CD14-positive monocyte (primary cell): ENCODE measurements at regions not wholly inside any gene's neighbourhood (a gene's known extent, or its start where the extent isn't known, plus 50 kb on each side); places are given as distances from the start of the nearest gene placed in this dataset.

Experiments used
- DNase-seq, 3 donors: peaks; one replicate each; pipeline ENCODE4 v3.0.0-alpha.2; 2011 to 2022
- H2AFZ ChIP-seq: 2 replicates; pipeline ENCODE4 v1.6.0; 2012; ENCODE audit warnings: mild to moderate bottlenecking, low read depth, low read length, inconsistent platforms; ENCODE audit not compliant: insufficient read depth, poor library complexity, severe bottlenecking
- H3K27ac ChIP-seq, 2 donors: 1 replicate in 1 of 2; 2 replicates in 1 of 2; pipeline ENCODE4 v1.5.1; 2012 to 2013; ENCODE audit warnings: low read length in 2 of 2, control low read depth in 1 of 2, inconsistent platforms in 1 of 2, low read depth in 1 of 2, mild to moderate bottlenecking in 1 of 2
- H3K27me3 ChIP-seq, 2 donors: one replicate each; pipeline versions ENCODE4 v1.6.0 to v1.6.1; 2011 to 2013; ENCODE audit warnings: low read length in 2 of 2; ENCODE audit not compliant: control insufficient read depth in 2 of 2, insufficient read depth in 2 of 2
- H3K36me3 ChIP-seq, 2 donors: replicated peaks in 1 of 2; 1 replicate in 1 of 2; 2 replicates in 1 of 2; pipeline versions ENCODE4 v1.5.1 to v1.6.1; 2012 to 2013; ENCODE audit warnings: low read length in 2 of 2, control low read depth in 1 of 2, inconsistent platforms in 1 of 2, mild to moderate bottlenecking in 1 of 2; ENCODE audit not compliant: insufficient read depth in 2 of 2, control insufficient read depth in 1 of 2
- H3K4me1 ChIP-seq, 2 donors: 1 replicate in 1 of 2; 2 replicates in 1 of 2; pipeline versions ENCODE4 v1.5.1 to v1.6.1; 2012 to 2013; ENCODE audit warnings: low read length in 2 of 2, control low read depth in 1 of 2, inconsistent platforms in 1 of 2, mild to moderate bottlenecking in 1 of 2, moderate library complexity in 1 of 2; ENCODE audit not compliant: insufficient read depth in 2 of 2, control insufficient read depth in 1 of 2
- H3K4me2 ChIP-seq: replicated peaks from 2 replicates; pipeline ENCODE3; 2012; ENCODE audit warnings: low read length, moderate library complexity, mild to moderate bottlenecking; ENCODE audit not compliant: poor library complexity, severe bottlenecking; ENCODE audit errors: extremely low read depth
- H3K4me3 ChIP-seq, 3 experiments: fragments of 200-600 bp in 1 of 3; sonication (generic) in 1 of 3; replicated peaks in 1 of 3; 1 replicate in 2 of 3; 2 replicates in 1 of 3; pipeline ENCODE4 v1.5.1; 2011 to 2013; ENCODE audit warnings: low read length in 3 of 3, mild to moderate bottlenecking in 3 of 3, control low read depth in 2 of 3, low read depth in 2 of 3, inconsistent platforms in 1 of 3, moderate library complexity in 1 of 3
- H3K79me2 ChIP-seq: 2 replicates; pipeline ENCODE4 v1.6.0; 2012; ENCODE audit warnings: mild to moderate bottlenecking, control low read depth, inconsistent platforms, low read length, moderate library complexity; ENCODE audit not compliant: insufficient read depth
- H3K9ac ChIP-seq: 2 replicates; pipeline ENCODE4 v1.6.0; 2017; ENCODE audit warnings: low read length, mild to moderate bottlenecking; ENCODE audit not compliant: insufficient read depth, poor library complexity, severe bottlenecking
- H3K9me3 ChIP-seq, 2 donors: replicated peaks in 1 of 2; 1 replicate in 1 of 2; 2 replicates in 1 of 2; pipeline versions ENCODE4 v1.5.1 to v1.6.1; 2012 to 2013; ENCODE audit warnings: low read length in 2 of 2, control low read depth in 1 of 2; ENCODE audit not compliant: control insufficient read depth in 1 of 2, insufficient read depth in 1 of 2
- H4K20me1 ChIP-seq: 2 replicates; pipeline ENCODE4 v1.6.0; 2012; ENCODE audit warnings: mild to moderate bottlenecking, low read length, control low read depth, moderate library complexity; ENCODE audit not compliant: insufficient read depth
- H3K27ac Mint-ChIP-seq, 7 donors: one replicate each; pipeline ENCODE4 v1.8.0; 2020; ENCODE audit warnings: mild to moderate bottlenecking in 7 of 7, mixed read lengths in 7 of 7, moderate library complexity in 6 of 7, inconsistent platforms in 2 of 7
- H3K27me3 Mint-ChIP-seq, 3 donors: one replicate each; pipeline ENCODE4 v1.8.0; 2021 to 2022; ENCODE audit warnings: low read depth in 3 of 3, mild to moderate bottlenecking in 3 of 3, mixed read lengths in 3 of 3, moderate library complexity in 3 of 3, inconsistent platforms in 1 of 3
- H3K36me3 Mint-ChIP-seq, 2 donors: one replicate each; pipeline ENCODE4 v1.8.0; 2020; ENCODE audit warnings: mixed read lengths in 2 of 2, inconsistent platforms in 1 of 2, mild to moderate bottlenecking in 1 of 2
- H3K4me1 Mint-ChIP-seq: one replicate; pipeline ENCODE4 v1.8.0; 2020; ENCODE audit warnings: mild to moderate bottlenecking, mixed read lengths
- H3K4me3 Mint-ChIP-seq, 2 donors: one replicate each; pipeline ENCODE4 v1.8.0; 2020; ENCODE audit warnings: mild to moderate bottlenecking in 2 of 2, mixed read lengths in 2 of 2, moderate library complexity in 1 of 2
- H3K9me3 Mint-ChIP-seq, 7 donors: one replicate each; pipeline ENCODE4 v1.8.0; 2020 to 2022; ENCODE audit warnings: mixed read lengths in 7 of 7, mild to moderate bottlenecking in 6 of 7, moderate library complexity in 6 of 7, inconsistent platforms in 2 of 7
- CTCF ChIP-seq: fragments of 200-600 bp; IDR thresholded peaks from one replicate; pipeline ENCODE4 v1.8.0; 2022; ENCODE audit warnings: antibody characterized with exemption, mild to moderate bottlenecking
- WGBS: methylation state at CpG from one replicate; pipeline ENCODE4 v1.1.5; 2013; ENCODE audit warnings: missing lambda C conversion rate; ENCODE audit not compliant: insufficient coverage; 5-methylcytosine and 5-hydroxymethylcytosine counted together
- intact Hi-C, 2 donors: fragments of 100-400 bp; cut with micrococcal nuclease; formaldehyde crosslinking; loops; one replicate each; pipeline versions ENCODE4 v1.15.0 to v1.15.1; 2023

- Mint-ChIP-seq H3K9me3 (peaks cover 4 to 20% (median 12%) of the 10 kb centered on the region in 7 donors), H3K4me1 (no peaks in the 10 kb centered on the region), H3K27ac (no peak overlapping the region), H3K36me3 (no peaks in the 10 kb centered on the region), H3K27me3 (peaks cover 0 to 1% (median 0%) of the 10 kb centered on the region in 3 donors), H3K4me3 (no peak overlapping the region)
- Histone ChIP-seq H3K4me1 (no peaks in the 10 kb centered on the region), H3K36me3 (no peaks in the 10 kb centered on the region), H3K4me2 (no peak overlapping the region), H3K27ac (no peak overlapping the region), H4K20me1 (no peaks in the 10 kb centered on the region), H3K9me3 (peaks cover 0 to 3% of the 10 kb centered on the region in 2 donors), H3K79me2 (no peaks in the 10 kb centered on the region), H3K27me3 (peaks cover 0 to 2% of the 10 kb centered on the region in 2 donors), H2AFZ (no peak overlapping the region), H3K4me3 (no peak overlapping the region), H3K9ac (no peak overlapping the region)
- WGBS, result 83% methylated on average over 1 of the region's 1 CpG
- TF ChIP-seq CTCF, result no peak
- intact Hi-C loops, result no loop called here
- no peak for DNase-seq
Measured at GRCh38 chr5:61765471-61765870, 433.4 kb downstream of the ZSWIM6 start.

GRCh38 chr5:61766141-61766540 is 434.1 kb downstream of the ZSWIM6 start:
- H2AFZ ChIP-seq, result no peak overlapping the region
- TF ChIP-seq CTCF, result no peak
- DNase-seq, result no peak
- H3K4me2 ChIP-seq, result no peak overlapping the region
- WGBS, result no CpG with 5 or more reads among the region's 3 CpGs
- H3K36me3 ChIP-seq, result no peaks in the 10 kb centered on the region
- intact Hi-C loops, result no loop called here
- peaks cover 0 to 1% (median 0%) of the 10 kb centered on the region in 3 donors for H3K27me3 Mint-ChIP-seq
- H3K27ac ChIP-seq, result no peak overlapping the region
- H3K27me3 ChIP-seq, result peaks cover 0 to 2% of the 10 kb centered on the region in 2 donors
- no peak overlapping the region for H3K4me3 Mint-ChIP-seq
- H3K79me2 ChIP-seq, result no peaks in the 10 kb centered on the region
- no peaks in the 10 kb centered on the region for H3K36me3 Mint-ChIP-seq
- H3K4me3 ChIP-seq, result no peak overlapping the region
- H3K4me1 ChIP-seq, result no peaks in the 10 kb centered on the region
- peaks cover 0 to 3% of the 10 kb centered on the region in 2 donors for H3K9me3 ChIP-seq
- H3K4me1 Mint-ChIP-seq, result no peaks in the 10 kb centered on the region
- H3K27ac Mint-ChIP-seq, result no peak overlapping the region
- no peaks in the 10 kb centered on the region for H4K20me1 ChIP-seq
- H3K9me3 Mint-ChIP-seq, result peaks cover 4 to 20% (median 12%) of the 10 kb centered on the region in 7 donors
- no peak overlapping the region for H3K9ac ChIP-seq
